ENCODE measurements at regions not wholly inside any gene's neighbourhood (a gene's known extent, or its start where the extent isn't known, plus 50 kb on each side); places are given as distances from the start of the nearest gene placed in this dataset.
"Not testable (repeated sequence)": the region's sequence is repeated elsewhere in the genome, so short reads cannot be mapped to it uniquely, and the experiment has no call there.

GRCh38 chr2:242008908-242009307 lies 139.4 kb downstream of the RTP5 start:
- TF ChIP-seq CTCF (IDR thresholded peaks at IDR 0.05 in 8 of 11, conservative IDR thresholded peaks at IDR 0.05 in 3 of 11); POLR2A (IDR thresholded peaks at IDR 0.05); POLR2AphosphoS5 (IDR thresholded peaks at IDR 0.05): not testable (repeated sequence)
